ENCODE measurements at regions not wholly inside any gene's neighbourhood (a gene's known extent, or its start where the extent isn't known, plus 50 kb on each side); places are given as distances from the start of the nearest gene placed in this dataset.

- no peak for DNase-seq (ENCODE audit: low spot score)
These were observed 184.4 kb upstream of the DYNLRB2 start for GRCh38 chr16:80356365-80356764.

- DNase-seq (ENCODE audit: low spot score) = no peak
These were observed 185.5 kb upstream of the DYNLRB2 start for GRCh38 chr16:80355335-80355734.

GRCh38 chr16:80350061-80350460 lies 190.7 kb upstream of the DYNLRB2 start:
- no peak for DNase-seq (ENCODE audit: low spot score)

GRCh38 chr16:80347900-80348299 lies 192.9 kb upstream of the DYNLRB2 start:
- no peak for DNase-seq (ENCODE audit: low spot score)

GRCh38 chr16:80347002-80347401 lies 193.8 kb upstream of the DYNLRB2 start:
- DNase-seq (ENCODE audit: low spot score) = no peak

GRCh38 chr16:80346111-80346632 lies 194.6 kb upstream of the DYNLRB2 start:
- no peak for DNase-seq (ENCODE audit: low spot score)

GRCh38 chr16:80345701-80346100 lies 195.1 kb upstream of the DYNLRB2 start:
- no peak for DNase-seq (ENCODE audit: low spot score)

- no peak for DNase-seq (ENCODE audit: low spot score)
These were observed 196.2 kb upstream of the DYNLRB2 start for GRCh38 chr16:80344570-80344969.

GRCh38 chr16:80341263-80341662 lies 199.5 kb upstream of the DYNLRB2 start:
- DNase-seq (ENCODE audit: low spot score) = peak; percentile 60

- no peak for DNase-seq (ENCODE audit: low spot score)
These were observed 203.0 kb upstream of the DYNLRB2 start for GRCh38 chr16:80337786-80338185.

- DNase-seq (ENCODE audit: low spot score) = peak; percentile 44
These were observed 210.0 kb upstream of the DYNLRB2 start for GRCh38 chr16:80330803-80331202.

- DNase-seq (ENCODE audit: low spot score) = no peak
These were observed 210.6 kb upstream of the DYNLRB2 start for GRCh38 chr16:80330150-80330549.

- DNase-seq (ENCODE audit: low spot score) = no peak
These were observed 213.1 kb upstream of the DYNLRB2 start for GRCh38 chr16:80327740-80328139.

- no peak for DNase-seq (ENCODE audit: low spot score)
These were observed 216.4 kb upstream of the DYNLRB2 start for GRCh38 chr16:80324371-80324770.

- DNase-seq (ENCODE audit: low spot score) = no peak
These were observed 217.0 kb upstream of the DYNLRB2 start for GRCh38 chr16:80323808-80324195.

GRCh38 chr16:80323187-80323807 lies 217.5 kb upstream of the DYNLRB2 start:
- DNase-seq (ENCODE audit: low spot score) = no peak

GRCh38 chr16:80319181-80319580 lies 221.6 kb upstream of the DYNLRB2 start:
- DNase-seq (ENCODE audit: low spot score) = peak; percentile 19

- no peak for DNase-seq (ENCODE audit: low spot score)
These were observed 222.7 kb upstream of the DYNLRB2 start for GRCh38 chr16:80318107-80318506.

- DNase-seq (ENCODE audit: low spot score) = peak; percentile 62
These were observed 223.2 kb upstream of the DYNLRB2 start for GRCh38 chr16:80317599-80318037.

GRCh38 chr16:80317116-80317515 lies 223.7 kb upstream of the DYNLRB2 start:
- no peak for DNase-seq (ENCODE audit: low spot score)

- DNase-seq (ENCODE audit: low spot score) = no peak
These were observed 226.8 kb upstream of the DYNLRB2 start for GRCh38 chr16:80314042-80314441.

GRCh38 chr16:80309178-80309577 lies 231.6 kb upstream of the DYNLRB2 start:
- no peak for DNase-seq (ENCODE audit: low spot score)

GRCh38 chr16:80305410-80305809 lies 235.4 kb upstream of the DYNLRB2 start:
- no peak for DNase-seq (ENCODE audit: low spot score)

- no peak for DNase-seq (ENCODE audit: low spot score)
These were observed 237.1 kb upstream of the DYNLRB2 start for GRCh38 chr16:80303691-80304090.
